Hematopoietic multipotent progenitor cell treated with erythropoietin and hydrocortisone succinate and interleukin-3 and kit ligand, for 17 days (in vitro differentiated cells): ENCODE measurements at regions not wholly inside any gene's neighbourhood (a gene's known extent, or its start where the extent isn't known, plus 50 kb on each side); places are given as distances from the start of the nearest gene placed in this dataset.

ENCODE experiments used
- DNase-seq: peaks from one replicate; pipeline ENCODE4 v3.0.0-alpha.2; 2015; ENCODE audit warnings: low spot score

- DNase-seq = no peak
Observed at GRCh38 chr12:91622981-91623380, 440.4 kb upstream of the DCN start.

DNA sequence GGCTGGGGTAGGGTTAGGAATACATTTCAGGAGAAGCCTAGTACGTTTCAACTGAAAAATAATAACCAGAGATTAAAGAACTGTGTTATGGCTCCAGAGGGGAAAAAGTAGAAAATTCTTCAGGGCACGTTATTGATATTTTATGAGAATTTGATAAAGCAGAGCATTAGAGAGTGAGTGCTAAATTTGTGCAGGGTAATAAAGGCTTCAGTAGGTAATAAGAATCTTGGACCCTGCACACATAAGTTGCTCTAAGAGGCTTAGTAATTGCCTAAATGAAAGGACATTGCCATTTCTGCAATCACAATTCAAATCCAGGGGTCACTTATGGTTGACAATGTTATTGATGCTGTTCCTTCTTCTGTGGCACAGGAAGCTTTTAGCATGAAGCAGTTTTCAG is 439.4 kb upstream of the DCN start:
- no peak for DNase-seq

DNA sequence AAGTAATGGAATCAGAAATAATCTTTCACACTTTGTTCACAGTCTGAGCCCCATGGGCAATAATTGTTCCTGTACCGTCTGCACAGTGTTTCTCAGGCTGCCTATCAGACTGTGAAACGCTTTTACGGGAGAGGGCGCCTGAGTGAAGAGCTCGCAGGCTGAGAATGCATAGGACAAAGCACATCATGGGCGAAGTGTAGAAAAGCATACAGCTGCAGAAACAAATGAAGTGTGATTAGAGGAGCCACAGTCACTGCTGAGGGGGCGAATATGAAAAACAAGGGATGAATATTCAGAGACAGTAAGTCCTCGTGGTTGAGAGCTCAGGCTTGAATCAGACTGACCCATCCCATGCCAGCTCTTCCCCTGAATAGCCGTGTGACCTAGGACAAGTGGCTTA is 438.4 kb upstream of the DCN start:
- no peak for DNase-seq

DNA sequence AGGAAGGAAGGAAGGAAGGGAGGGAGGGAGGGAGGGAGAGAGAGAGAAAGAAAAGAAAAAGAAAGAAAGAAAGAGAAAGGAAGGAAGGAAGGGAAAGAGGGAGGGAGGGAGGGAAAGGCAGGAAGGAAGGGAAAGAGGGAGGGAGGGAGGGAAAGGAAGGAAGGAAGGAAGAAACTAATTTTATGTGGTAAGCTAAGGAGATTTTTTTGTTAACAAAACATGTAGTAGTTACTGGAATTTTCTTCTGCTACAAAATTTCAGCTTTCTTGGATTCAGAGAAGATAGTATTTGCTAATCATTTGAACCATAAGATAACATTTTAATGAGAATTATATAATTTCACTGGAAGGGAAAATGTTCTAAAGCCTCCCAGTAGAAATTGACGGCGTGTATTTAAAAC is 437.8 kb upstream of the DCN start:
- DNase-seq = no peak

GRCh38 chr12:91618281-91618680 is 435.7 kb upstream of the DCN start:
- no peak for DNase-seq

- no peak for DNase-seq
Observed at GRCh38 chr12:91617818-91618217, 435.2 kb upstream of the DCN start.

GRCh38 chr12:91616416-91616815 is 433.8 kb upstream of the DCN start:
- no peak for DNase-seq

- no peak for DNase-seq
Observed at GRCh38 chr12:91613223-91613779, 430.7 kb upstream of the DCN start.

GRCh38 chr12:91610561-91610960 is 427.9 kb upstream of the DCN start:
- no peak for DNase-seq

DNA sequence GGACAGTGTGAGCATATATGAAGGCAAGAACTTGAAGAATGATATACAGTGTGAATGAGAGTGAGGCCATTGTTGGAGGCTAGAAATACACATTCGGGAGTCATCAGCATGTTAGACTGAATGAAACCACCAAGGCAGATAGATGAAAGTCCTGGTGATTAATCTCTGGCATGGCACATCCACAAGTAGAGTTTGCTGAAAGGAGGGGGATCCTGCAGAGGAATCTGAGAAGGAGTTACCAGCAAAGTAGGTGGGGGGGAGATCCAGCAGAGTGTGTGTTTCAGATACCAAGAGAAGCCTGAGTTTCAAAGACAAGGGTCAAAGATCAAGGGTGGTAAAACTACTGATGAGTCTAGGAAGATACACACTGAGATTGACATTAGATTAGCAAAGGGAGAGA is 426.7 kb upstream of the DCN start:
- no peak for DNase-seq

- DNase-seq = no peak
Observed at GRCh38 chr12:91608542-91608941, 425.9 kb upstream of the DCN start.

- DNase-seq = no peak
Observed at GRCh38 chr12:91606662-91607377, 424.2 kb upstream of the DCN start.

GRCh38 chr12:91604897-91605296 is 422.3 kb upstream of the DCN start:
- DNase-seq = no peak

GRCh38 chr12:91603060-91603459 is 420.4 kb upstream of the DCN start:
- DNase-seq = no peak

- no peak for DNase-seq
Observed at GRCh38 chr12:91601054-91601453, 418.4 kb upstream of the DCN start.

- DNase-seq = no peak
Observed at GRCh38 chr12:91594715-91595114, 412.1 kb upstream of the DCN start.

GRCh38 chr12:91591639-91591987 is 409.0 kb upstream of the DCN start:
- DNase-seq = no peak

DNA sequence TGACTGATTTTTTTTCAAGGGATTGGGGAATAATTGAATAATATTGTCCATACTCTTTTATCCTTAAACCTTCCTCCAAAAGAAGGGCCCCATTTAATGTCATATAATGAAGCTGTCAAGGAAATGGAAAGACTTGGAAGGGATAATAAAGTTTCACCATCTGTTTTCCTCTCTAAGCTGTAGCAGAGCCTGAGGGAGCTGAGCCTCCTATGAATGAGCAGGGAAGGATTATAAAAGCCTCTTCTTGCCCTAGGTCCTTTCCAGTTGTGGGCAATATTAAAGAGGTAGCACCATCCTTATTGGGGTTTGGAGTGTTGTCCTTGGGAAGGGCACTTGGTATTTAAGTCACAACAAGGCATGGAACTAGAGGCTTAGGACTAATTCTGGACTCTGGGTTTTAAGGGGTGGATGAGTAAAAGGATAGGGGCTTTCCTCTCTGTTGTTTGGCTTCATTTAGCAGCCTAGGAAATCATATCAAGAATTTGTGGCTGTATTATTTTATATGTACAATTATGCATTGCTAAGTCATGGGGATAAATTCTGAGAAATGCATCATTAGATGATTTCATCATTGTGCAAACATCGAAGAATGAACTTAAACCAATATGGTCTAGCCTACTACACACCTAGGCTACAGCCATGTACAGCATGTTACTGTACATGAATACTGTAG is 408.5 kb upstream of the DCN start:
- DNase-seq = no peak

- DNase-seq = no peak
Observed at GRCh38 chr12:91588874-91589454, 406.3 kb upstream of the DCN start.

DNA sequence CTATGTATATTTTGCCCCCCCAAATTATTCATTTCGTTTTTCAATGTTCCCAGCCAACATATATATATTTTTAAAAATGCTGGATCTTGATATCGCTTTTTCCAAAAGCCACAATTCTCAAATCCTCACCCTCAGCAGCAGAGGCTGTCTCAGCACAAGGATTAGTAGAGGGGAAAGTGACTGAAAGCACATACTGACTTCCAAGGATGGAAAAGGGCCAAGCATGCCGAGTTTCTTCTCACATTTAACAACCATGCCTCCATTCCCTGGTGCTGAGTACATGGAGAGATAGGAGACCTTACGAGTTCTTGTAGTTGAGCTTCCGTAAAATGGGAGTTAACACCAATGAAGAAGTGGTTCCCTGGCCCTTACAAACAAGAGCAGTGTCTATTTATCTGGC is 403.4 kb upstream of the DCN start:
- no peak for DNase-seq

DNA sequence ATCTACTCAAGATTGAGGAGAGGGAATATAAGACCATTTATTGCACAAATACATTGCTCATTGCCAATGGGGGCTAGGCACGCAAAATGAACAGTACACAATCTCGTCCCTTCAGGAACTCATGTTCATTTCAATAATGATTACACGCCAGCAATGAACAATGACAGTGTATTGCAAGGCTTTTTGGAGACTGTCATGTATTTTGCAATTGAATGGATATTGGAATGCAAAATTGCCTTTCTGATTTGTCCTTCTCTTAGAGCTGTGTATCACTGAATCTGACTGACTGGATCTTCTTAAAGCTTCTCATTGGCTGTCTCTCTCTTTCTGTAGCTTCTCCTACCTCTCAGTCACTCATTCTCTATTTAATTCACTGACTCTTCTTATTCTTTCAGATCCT is 400.2 kb upstream of the DCN start:
- DNase-seq = no peak

DNA sequence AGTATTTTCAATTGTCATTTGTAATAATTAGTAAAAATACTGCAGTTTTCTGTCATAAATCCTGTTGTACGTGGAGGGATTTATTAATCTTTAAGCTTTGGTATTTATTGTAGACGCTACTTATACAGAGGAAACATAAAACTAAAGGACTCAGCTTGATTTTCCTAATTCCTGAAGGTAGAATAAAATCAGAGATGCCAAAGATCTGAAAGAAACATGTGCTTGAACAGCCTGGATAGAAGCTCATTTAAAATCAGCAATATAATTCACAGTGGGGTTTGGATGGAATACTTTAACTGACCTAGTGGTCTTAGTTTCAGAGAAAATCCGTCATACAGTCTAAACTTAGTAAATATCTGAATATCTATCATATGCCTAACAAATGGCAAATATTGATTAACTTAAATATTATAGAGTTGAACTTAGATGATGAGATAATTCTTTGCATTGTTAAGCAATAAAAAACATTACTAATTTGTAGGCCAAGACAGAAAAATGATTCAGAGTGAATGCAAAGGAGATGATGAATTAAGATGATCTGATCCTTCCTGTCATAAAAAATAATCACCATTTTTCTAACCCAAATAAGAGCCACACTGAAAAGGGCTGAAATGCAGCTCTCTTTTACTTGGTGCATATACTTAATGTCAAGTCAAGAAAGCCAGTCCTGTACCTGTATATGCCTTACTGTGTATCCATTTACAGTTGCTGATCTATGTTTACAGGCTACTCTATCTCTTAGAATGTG is 397.1 kb upstream of the DCN start:
- no peak for DNase-seq
